OCI-LY1 (cell line): ENCODE measurements at regions not wholly inside any gene's neighbourhood (a gene's known extent, or its start where the extent isn't known, plus 50 kb on each side); places are given as distances from the start of the nearest gene placed in this dataset.

ENCODE experiments used
- H2AFZ ChIP-seq: fragments of 200-600 bp; sonication (generic), shearing (Covaris generic); 2 replicates; pipeline ENCODE4 v1.6.0; 2014; ENCODE audit warnings: antibody characterized with exemption, mild to moderate bottlenecking, low read length
- H3F3A ChIP-seq: fragments of 200-600 bp; sonication (generic), shearing (Covaris generic); 2 replicates; pipeline ENCODE4 v1.6.0; 2014; ENCODE audit warnings: mild to moderate bottlenecking, antibody characterized with exemption, low read length, moderate library complexity; ENCODE audit not compliant: insufficient read depth
- H3K27ac ChIP-seq: fragments of 200-600 bp; sonication (generic); 2 replicates; pipeline ENCODE4 v1.5.1; 2014; ENCODE audit warnings: low read length, mixed run types, mild to moderate bottlenecking, low read depth; ENCODE audit not compliant: poor library complexity, severe bottlenecking
- H3K27me3 ChIP-seq: fragments of 200-600 bp; sonication (generic); 2 replicates; pipeline ENCODE4 v1.6.0; 2014; ENCODE audit warnings: antibody characterized with exemption, mild to moderate bottlenecking, low read length, moderate library complexity; ENCODE audit not compliant: insufficient read depth
- H3K36me3 ChIP-seq: fragments of 200-600 bp; sonication (generic); 2 replicates; pipeline ENCODE4 v1.6.1; 2014; ENCODE audit warnings: mild to moderate bottlenecking, antibody characterized with exemption, low read length, moderate library complexity, mixed read lengths; ENCODE audit not compliant: insufficient read depth
- H3K4me1 ChIP-seq: fragments of 200-600 bp; sonication (generic); 2 replicates; pipeline ENCODE4 v1.5.1; 2014; ENCODE audit warnings: mild to moderate bottlenecking, low read length, moderate library complexity; ENCODE audit not compliant: insufficient read depth, severe bottlenecking
- H3K4me2 ChIP-seq: fragments of 200-600 bp; sonication (generic), shearing (Covaris generic); 2 replicates; pipeline ENCODE4 v1.6.1; 2014; ENCODE audit warnings: low read length
- H3K4me3 ChIP-seq: fragments of 200-600 bp; sonication (generic); 2 replicates; pipeline ENCODE4 v1.5.1; 2014; ENCODE audit warnings: low read length, low read depth, mild to moderate bottlenecking, mixed read lengths; ENCODE audit not compliant: poor library complexity, severe bottlenecking
- H3K79me2 ChIP-seq: fragments of 200-600 bp; shearing (Covaris generic); 2 replicates; pipeline ENCODE4 v1.6.1; 2016; ENCODE audit warnings: mixed run types, low read length, mixed read lengths; ENCODE audit not compliant: insufficient read depth
- H3K9ac ChIP-seq: fragments of 200-600 bp; sonication (generic), shearing (Covaris generic); 2 replicates; pipeline ENCODE4 v1.6.1; 2014; ENCODE audit warnings: mild to moderate bottlenecking, low read length, mixed read lengths
- H3K9me2 ChIP-seq: fragments of 200-600 bp; sonication (generic), shearing (Covaris generic); 2 replicates; pipeline ENCODE4 v1.6.1; 2014; ENCODE audit warnings: low read depth, mild to moderate bottlenecking, low read length, mixed read lengths
- H3K9me3 ChIP-seq: fragments of 200-600 bp; shearing (Covaris generic); 2 replicates; pipeline ENCODE4 v1.6.1; 2014; ENCODE audit warnings: low read length, mixed read lengths
- H4K20me1 ChIP-seq: fragments of 200-600 bp; sonication (generic), shearing (Covaris generic); 2 replicates; pipeline ENCODE4 v1.6.0; 2016; ENCODE audit warnings: mild to moderate bottlenecking, low read length; ENCODE audit not compliant: insufficient read depth
- CTCF ChIP-seq: fragments of 200-600 bp; sonication (generic), shearing (Covaris generic); IDR thresholded peaks from 2 replicates; pipeline ENCODE4 v1.5.1; 2017; ENCODE audit warnings: mild to moderate bottlenecking, antibody characterized with exemption, low read length, moderate library complexity, mixed read lengths
- EZH2 ChIP-seq: fragments of 200-600 bp; sonication (generic), shearing (Covaris generic); IDR thresholded peaks from 2 replicates; pipeline ENCODE4 v1.8.0; 2017; ENCODE audit warnings: borderline replicate concordance, mixed run types, mild to moderate bottlenecking, antibody characterized with exemption, low read length, moderate library complexity, mixed read lengths

GRCh38 chr6:160832422-160832821 lies 130.4 kb downstream of the PLG start:
- Histone ChIP-seq H3K27ac (no peak overlapping the region), H3K4me3 (no peak overlapping the region), H4K20me1 (no peaks in the 10 kb centered on the region), H3K9me3 (no peaks in the 10 kb centered on the region), H3K9ac (no peak overlapping the region), H3K9me2 (no peaks in the 10 kb centered on the region), H3K4me1 (no peaks in the 10 kb centered on the region), H2AFZ (no peak overlapping the region), H3K79me2 (no peaks in the 10 kb centered on the region), H3F3A (no peaks in the 10 kb centered on the region), H3K27me3 (no peaks in the 10 kb centered on the region), H3K4me2 (no peak overlapping the region), H3K36me3 (no peaks in the 10 kb centered on the region)
- TF ChIP-seq CTCF (no peak), EZH2 (no peak)

GRCh38 chr6:160837146-160837545 lies 135.1 kb downstream of the PLG start:
- Histone ChIP-seq H3K36me3 (no peaks in the 10 kb centered on the region), H2AFZ (no peak overlapping the region), H3K27me3 (no peaks in the 10 kb centered on the region), H4K20me1 (no peaks in the 10 kb centered on the region), H3K9ac (no peak overlapping the region), H3K27ac (no peak overlapping the region), H3F3A (no peaks in the 10 kb centered on the region), H3K4me3 (no peak overlapping the region), H3K79me2 (no peaks in the 10 kb centered on the region), H3K4me2 (no peak overlapping the region), H3K4me1 (no peaks in the 10 kb centered on the region), H3K9me3 (no peaks in the 10 kb centered on the region), H3K9me2 (no peaks in the 10 kb centered on the region)
- no peak for TF ChIP-seq CTCF
- TF ChIP-seq EZH2, result no peak

GRCh38 chr6:160851031-160851430 lies 140.5 kb upstream of the MAP3K4 start:
- TF ChIP-seq CTCF, result no peak
- no peak for TF ChIP-seq EZH2
- H3K4me1 ChIP-seq, result no peaks in the 10 kb centered on the region
- no peaks in the 10 kb centered on the region for H3K79me2 ChIP-seq
- no peak overlapping the region for H3K4me3 ChIP-seq
- no peak overlapping the region for H3K4me2 ChIP-seq
- no peaks in the 10 kb centered on the region for H3F3A ChIP-seq
- H3K9ac ChIP-seq, result no peak overlapping the region
- H2AFZ ChIP-seq, result no peak overlapping the region
- no peaks in the 10 kb centered on the region for H3K36me3 ChIP-seq
- no peaks in the 10 kb centered on the region for H4K20me1 ChIP-seq
- no peaks in the 10 kb centered on the region for H3K27me3 ChIP-seq
- H3K9me2 ChIP-seq, result no peaks in the 10 kb centered on the region
- no peak overlapping the region for H3K27ac ChIP-seq
- H3K9me3 ChIP-seq, result no peaks in the 10 kb centered on the region
